Loucy (cell line): ENCODE measurements at regions not wholly inside any gene's neighbourhood (a gene's known extent, or its start where the extent isn't known, plus 50 kb on each side); places are given as distances from the start of the nearest gene placed in this dataset.
"Not testable (repeated sequence)": the region's sequence is repeated elsewhere in the genome, so short reads cannot be mapped to it uniquely, and the experiment has no call there.

Experiments used
- EZH2phosphoT487 ChIP-seq: fragments of 200-600 bp; IDR thresholded peaks from 2 replicates; pipeline ENCODE4 v1.6.1; 2018; ENCODE audit warnings: antibody characterized with exemption, mild to moderate bottlenecking, moderate library complexity, borderline replicate concordance
- TF ChIP-seq, protein P1 (sequence below): fragments of 200-600 bp; sonication (generic); conservative IDR thresholded peaks from 2 replicates; pipeline ENCODE4 v1.5.1; 2014; ENCODE audit warnings: mild to moderate bottlenecking, antibody characterized with exemption, low read length

DNA sequence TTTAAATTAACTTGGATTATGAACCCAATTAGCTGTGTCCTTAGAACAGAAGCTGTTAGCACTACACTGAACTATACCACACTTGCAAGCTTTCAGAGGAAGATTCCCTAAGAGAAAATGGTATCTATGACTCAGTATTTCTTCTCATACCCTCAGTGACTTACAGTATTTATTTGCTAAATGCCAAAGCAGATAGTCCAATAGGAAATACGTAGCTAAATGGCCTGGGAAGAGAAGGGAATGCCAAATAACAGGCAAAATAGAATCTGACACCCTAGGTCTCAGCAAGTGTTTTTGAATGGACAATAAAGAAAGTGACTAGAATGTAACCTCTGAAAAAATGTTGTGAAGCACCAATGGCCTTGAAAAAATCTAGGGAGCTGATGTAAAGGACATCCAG, 570.8 kb downstream of the ZWINT start:
- TF ChIP-seq, protein P1, sequence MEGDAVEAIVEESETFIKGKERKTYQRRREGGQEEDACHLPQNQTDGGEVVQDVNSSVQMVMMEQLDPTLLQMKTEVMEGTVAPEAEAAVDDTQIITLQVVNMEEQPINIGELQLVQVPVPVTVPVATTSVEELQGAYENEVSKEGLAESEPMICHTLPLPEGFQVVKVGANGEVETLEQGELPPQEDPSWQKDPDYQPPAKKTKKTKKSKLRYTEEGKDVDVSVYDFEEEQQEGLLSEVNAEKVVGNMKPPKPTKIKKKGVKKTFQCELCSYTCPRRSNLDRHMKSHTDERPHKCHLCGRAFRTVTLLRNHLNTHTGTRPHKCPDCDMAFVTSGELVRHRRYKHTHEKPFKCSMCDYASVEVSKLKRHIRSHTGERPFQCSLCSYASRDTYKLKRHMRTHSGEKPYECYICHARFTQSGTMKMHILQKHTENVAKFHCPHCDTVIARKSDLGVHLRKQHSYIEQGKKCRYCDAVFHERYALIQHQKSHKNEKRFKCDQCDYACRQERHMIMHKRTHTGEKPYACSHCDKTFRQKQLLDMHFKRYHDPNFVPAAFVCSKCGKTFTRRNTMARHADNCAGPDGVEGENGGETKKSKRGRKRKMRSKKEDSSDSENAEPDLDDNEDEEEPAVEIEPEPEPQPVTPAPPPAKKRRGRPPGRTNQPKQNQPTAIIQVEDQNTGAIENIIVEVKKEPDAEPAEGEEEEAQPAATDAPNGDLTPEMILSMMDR, result not testable (repeated sequence)
- not testable (repeated sequence) for TF ChIP-seq EZH2phosphoT487
